HCT116 (cell line): ENCODE measurements at regions not wholly inside any gene's neighbourhood (a gene's known extent, or its start where the extent isn't known, plus 50 kb on each side); places are given as distances from the start of the nearest gene placed in this dataset.

ENCODE experiments used
- ATAC-seq: fragments of 200-7000 bp; cut with Tn5 transposase; 2 replicates; pipeline ENCODE4 v1.9.1; 2020; ENCODE audit warnings: mild to moderate bottlenecking, moderate library complexity
- BruUV-seq: library from RNA; stranded (reverse); fragments of 400-500 nt; replicated peaks from 2 replicates; lab custom pipeline; 2021; lab: Mats Ljungman, UMichigan
- CTCF ChIA-PET: fragments of 300-600 bp; sonication (Branson Sonifier 250); formaldehyde crosslinking; loops from one replicate; lab custom pipeline; 2021; ENCODE audit warnings: antibody characterized with exemption; lab: Charles Lee
- POLR2A ChIA-PET: fragments of 300-600, 350-600 bp; sonication (Branson Sonifier 250); formaldehyde crosslinking; loops from one replicate; lab custom pipeline; 2021; ENCODE audit warnings: antibody characterized with exemption; lab: Charles Lee
- RAD21 ChIA-PET, 2 experiments: fragments of 300-600 bp; sonication (Branson Sonifier 250); formaldehyde crosslinking; loops; one replicate each; lab custom pipeline; 2023; ENCODE audit warnings: low total read pairs in 2 of 2; ENCODE audit not compliant: uncharacterized antibody in 2 of 2, unreplicated experiment in 2 of 2, low non-redundant PET in 1 of 2; lab: Charles Lee
- DNase-seq: peaks from one replicate; pipeline ENCODE4 v3.0.0-alpha.2; 2010; ENCODE audit warnings: low read depth, low spot score
- H2AFZ ChIP-seq: fragments of 200-600 bp; shearing (Covaris generic), sonication (generic); 2 replicates; pipeline ENCODE4 v1.6.1; 2017; ENCODE audit warnings: low read depth, mixed run types, mixed read lengths, antibody characterized with exemption, low read length; ENCODE audit not compliant: poor library complexity, severe bottlenecking
- H3K27ac ChIP-seq: 2 replicates; pipeline ENCODE4 v1.5.1; 2012; ENCODE audit warnings: low read depth, low read length
- H3K27me3 ChIP-seq: fragments of 200-600 bp; sonication (generic); 2 replicates; pipeline ENCODE4 v1.6.1; 2016; ENCODE audit warnings: mixed run types, low read length, mixed read lengths; ENCODE audit not compliant: insufficient read depth
- H3K36me3 ChIP-seq, 2 experiments: fragments of 200-500 bp in 1 of 2; fragments of 200-600 bp in 1 of 2; sonication (Bioruptor generic) in 1 of 2; sonication (generic) in 1 of 2; 2 replicates each; pipeline versions ENCODE4 v1.5.1 to v1.6.1; 2014 to 2016; ENCODE audit warnings: low read length in 2 of 2, inconsistent platforms in 1 of 2, mixed read lengths in 1 of 2, mixed run types in 1 of 2; ENCODE audit not compliant: insufficient read depth in 2 of 2, control insufficient read depth in 1 of 2
- H3K4me1 ChIP-seq, 2 experiments: fragments of 200-600 bp in 1 of 2; sonication (generic) in 1 of 2; 2 replicates each; pipeline versions ENCODE4 v1.5.1 to v1.6.1; 2012 to 2017; ENCODE audit warnings: low read length in 2 of 2, inconsistent platforms in 1 of 2, mild to moderate bottlenecking in 1 of 2, mixed read lengths in 1 of 2, mixed run types in 1 of 2, moderate library complexity in 1 of 2; ENCODE audit not compliant: insufficient read depth in 2 of 2, control insufficient read depth in 1 of 2
- H3K4me2 ChIP-seq: fragments of 200-600 bp; sonication (generic); 2 replicates; pipeline ENCODE4 v1.6.1; 2017; ENCODE audit warnings: mixed run types, low read length, mixed read lengths
- H3K4me3 ChIP-seq, 2 experiments: fragments of 200-600 bp in 1 of 2; sonication (generic) in 1 of 2; replicated peaks in 1 of 2; 2 replicates each; pipeline ENCODE4 v1.5.1; 2011 to 2016; ENCODE audit warnings: low read length in 2 of 2, control low read depth in 1 of 2, low read depth in 1 of 2, mild to moderate bottlenecking in 1 of 2, mixed read lengths in 1 of 2, mixed run types in 1 of 2
- H3K79me2 ChIP-seq: fragments of 200-600 bp; sonication (generic); 2 replicates; pipeline ENCODE4 v1.6.1; 2017; ENCODE audit warnings: mild to moderate bottlenecking, mixed run types, low read length, moderate library complexity, mixed read lengths; ENCODE audit not compliant: insufficient read depth
- H3K9ac ChIP-seq: fragments of 200-600 bp; sonication (generic); 2 replicates; pipeline ENCODE4 v1.6.1; 2016; ENCODE audit warnings: low read length, mixed read lengths
- H3K9me2 ChIP-seq: fragments of 200-600 bp; sonication (generic), shearing (Covaris generic); 2 replicates; pipeline ENCODE4 v1.6.1; 2017; ENCODE audit warnings: mixed run types, mild to moderate bottlenecking, moderate library complexity; ENCODE audit not compliant: insufficient read depth
- H3K9me3 ChIP-seq, 2 experiments: fragments of 200-500 bp in 1 of 2; fragments of 200-600 bp in 1 of 2; sonication (Bioruptor generic) in 1 of 2; sonication (generic) in 1 of 2; 2 replicates each; pipeline ENCODE4 v1.6.1; 2014 to 2017; ENCODE audit warnings: low read length in 2 of 2, mixed read lengths in 2 of 2, inconsistent platforms in 1 of 2, low read depth in 1 of 2, mild to moderate bottlenecking in 1 of 2, mixed run types in 1 of 2, moderate library complexity in 1 of 2; ENCODE audit not compliant: control insufficient read depth in 1 of 2, insufficient read depth in 1 of 2
- H4K20me1 ChIP-seq: fragments of 200-600 bp; sonication (generic), shearing (Covaris generic); 2 replicates; pipeline ENCODE4 v1.6.1; 2017; ENCODE audit warnings: mixed run types, mild to moderate bottlenecking, moderate library complexity; ENCODE audit not compliant: insufficient read depth
- CBX3 ChIP-seq: IDR thresholded peaks from 2 replicates; pipeline ENCODE4 v1.6.1; 2012; ENCODE audit warnings: low read depth
- CEBPB ChIP-seq: IDR thresholded peaks from 2 replicates; pipeline ENCODE4 v1.6.1; 2012; ENCODE audit warnings: low read depth
- EGR1 ChIP-seq: IDR thresholded peaks from 2 replicates; pipeline ENCODE4 v1.6.1; 2012; ENCODE audit warnings: low read depth
- ELF1 ChIP-seq: IDR thresholded peaks from 2 replicates; pipeline ENCODE4 v1.6.1; 2012; ENCODE audit warnings: low read depth, borderline replicate concordance
- POLR2A ChIP-seq: IDR thresholded peaks from 2 replicates; pipeline ENCODE4 v1.7.0; 2011; ENCODE audit warnings: borderline replicate concordance; ENCODE audit not compliant: insufficient read depth, insufficient read length; ENCODE audit errors: extremely low read depth
- POLR2AphosphoS5 ChIP-seq: IDR thresholded peaks from 2 replicates; pipeline ENCODE4 v1.6.1; 2011; ENCODE audit warnings: mild to moderate bottlenecking, low read depth, low read length, moderate library complexity
- SIN3A ChIP-seq: IDR thresholded peaks from 2 replicates; pipeline ENCODE4 v1.6.1; 2012; ENCODE audit warnings: low read depth
- SP1 ChIP-seq: IDR thresholded peaks from 2 replicates; pipeline ENCODE4 v1.6.1; 2012; ENCODE audit warnings: low read depth
- YY1 ChIP-seq: IDR thresholded peaks from 2 replicates; pipeline ENCODE4 v1.6.1; 2011; ENCODE audit warnings: low read length, low read depth, moderate library complexity, mild to moderate bottlenecking; ENCODE audit not compliant: insufficient replicate concordance; ENCODE audit errors: extremely low read depth
- intact Hi-C: fragments of 100-400 bp; cut with micrococcal nuclease; formaldehyde crosslinking; loops from 2 replicates; pipeline ENCODE4 v1.10.0; 2022
- TF ChIP-seq, protein P1 (sequence below): IDR thresholded peaks from 2 replicates; pipeline ENCODE4 v1.6.1; 2011; ENCODE audit warnings: mild to moderate bottlenecking, low read length, moderate library complexity; ENCODE audit not compliant: insufficient replicate concordance; ENCODE audit errors: extremely low read depth
- TF ChIP-seq, protein P2 (sequence below), 3 experiments: fragments of 200-600 bp in 1 of 3; sonication (generic) in 1 of 3; IDR thresholded peaks in 2 of 3; conservative IDR thresholded peaks in 1 of 3; 2 replicates each; pipeline ENCODE4 v1.5.1; 2012 to 2017; ENCODE audit warnings: low read depth in 2 of 3, low read length in 2 of 3, antibody characterized with exemption in 1 of 3, borderline replicate concordance in 1 of 3, control low read depth in 1 of 3, mild to moderate bottlenecking in 1 of 3, mixed read lengths in 1 of 3, mixed run types in 1 of 3, moderate library complexity in 1 of 3; ENCODE audit not compliant: insufficient read depth in 1 of 3

DNA sequence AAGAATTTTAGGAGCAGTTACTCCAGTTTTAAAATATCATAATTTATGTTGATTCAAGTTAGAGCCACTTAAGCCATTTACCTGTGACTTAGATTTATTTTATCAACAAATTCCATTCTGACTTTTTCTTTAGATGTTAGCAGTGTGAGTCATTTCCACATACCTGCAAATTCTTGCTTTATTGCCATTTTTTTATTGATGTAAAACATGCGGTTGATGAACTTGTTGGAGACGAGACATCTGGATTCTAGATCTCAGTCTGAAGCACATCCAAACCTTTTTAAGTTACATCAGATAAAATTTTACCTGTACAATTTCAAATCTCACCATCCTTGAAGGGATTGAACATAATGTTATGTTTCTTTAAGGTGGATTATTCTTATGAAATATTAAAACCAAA lies 240.9 kb downstream of the IRX1 start:
- H3K4me3 ChIP-seq: no peak overlapping the region
- ChIA-PET CTCF (no interaction called here), POLR2A (no interaction called here), RAD21 (no interaction called here)
- no peak overlapping the region for H2AFZ ChIP-seq
- H3K4me1 ChIP-seq: no peaks in the 10 kb centered on the region
- DNase-seq (no peak), ATAC-seq (no peak)
- no peaks in the 10 kb centered on the region for H3K36me3 ChIP-seq
- H3K27me3 ChIP-seq: no peaks in the 10 kb centered on the region
- H3K9ac ChIP-seq: no peak overlapping the region
- H4K20me1 ChIP-seq: no peaks in the 10 kb centered on the region
- no peaks in the 10 kb centered on the region for H3K9me2 ChIP-seq
- H3K79me2 ChIP-seq: no peaks in the 10 kb centered on the region
- TF ChIP-seq SIN3A (no peak), POLR2A (no peak), CBX3 (no peak)
- TF ChIP-seq, protein P1, sequence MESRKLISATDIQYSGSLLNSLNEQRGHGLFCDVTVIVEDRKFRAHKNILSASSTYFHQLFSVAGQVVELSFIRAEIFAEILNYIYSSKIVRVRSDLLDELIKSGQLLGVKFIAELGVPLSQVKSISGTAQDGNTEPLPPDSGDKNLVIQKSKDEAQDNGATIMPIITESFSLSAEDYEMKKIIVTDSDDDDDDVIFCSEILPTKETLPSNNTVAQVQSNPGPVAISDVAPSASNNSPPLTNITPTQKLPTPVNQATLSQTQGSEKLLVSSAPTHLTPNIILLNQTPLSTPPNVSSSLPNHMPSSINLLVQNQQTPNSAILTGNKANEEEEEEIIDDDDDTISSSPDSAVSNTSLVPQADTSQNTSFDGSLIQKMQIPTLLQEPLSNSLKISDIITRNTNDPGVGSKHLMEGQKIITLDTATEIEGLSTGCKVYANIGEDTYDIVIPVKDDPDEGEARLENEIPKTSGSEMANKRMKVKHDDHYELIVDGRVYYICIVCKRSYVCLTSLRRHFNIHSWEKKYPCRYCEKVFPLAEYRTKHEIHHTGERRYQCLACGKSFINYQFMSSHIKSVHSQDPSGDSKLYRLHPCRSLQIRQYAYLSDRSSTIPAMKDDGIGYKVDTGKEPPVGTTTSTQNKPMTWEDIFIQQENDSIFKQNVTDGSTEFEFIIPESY: no peak
- intact Hi-C loops: no loop called here
- no TSS peak for BruUV-seq
- no peak overlapping the region for H3K4me2 ChIP-seq
- H3K27ac ChIP-seq: no peak overlapping the region
- H3K9me3 ChIP-seq: peaks cover 8 to 27% of the 10 kb centered on the region in 2 experiments; a peak in 2 of 4 replicates

DNA sequence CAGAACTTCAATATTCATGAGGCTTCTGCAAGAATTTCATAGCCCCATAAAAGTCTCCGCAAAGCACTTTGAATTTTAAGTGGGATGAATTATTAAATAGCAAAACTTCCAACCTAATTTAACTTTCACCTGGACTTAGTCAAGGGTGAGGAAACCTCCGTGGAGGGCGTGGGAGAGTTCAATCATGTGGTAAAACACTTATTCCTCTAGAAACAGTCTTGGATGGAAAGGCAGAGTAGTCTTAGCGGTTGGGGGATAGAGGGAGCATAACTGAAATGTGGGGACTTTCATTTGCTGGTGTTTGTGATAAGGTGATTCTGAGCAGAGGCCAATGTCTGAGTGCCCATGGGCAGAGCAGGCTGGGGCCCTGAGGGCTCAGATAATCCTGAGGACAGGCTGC lies 241.9 kb downstream of the IRX1 start:
- ChIA-PET CTCF (no interaction called here), RAD21 (no interaction called here), POLR2A (no interaction called here)
- H3K9ac ChIP-seq: no peak overlapping the region
- BruUV-seq: no TSS peak
- TF ChIP-seq YY1: no peak
- TF ChIP-seq CEBPB: no peak
- no peak for TF ChIP-seq SP1
- TF ChIP-seq, protein P2, sequence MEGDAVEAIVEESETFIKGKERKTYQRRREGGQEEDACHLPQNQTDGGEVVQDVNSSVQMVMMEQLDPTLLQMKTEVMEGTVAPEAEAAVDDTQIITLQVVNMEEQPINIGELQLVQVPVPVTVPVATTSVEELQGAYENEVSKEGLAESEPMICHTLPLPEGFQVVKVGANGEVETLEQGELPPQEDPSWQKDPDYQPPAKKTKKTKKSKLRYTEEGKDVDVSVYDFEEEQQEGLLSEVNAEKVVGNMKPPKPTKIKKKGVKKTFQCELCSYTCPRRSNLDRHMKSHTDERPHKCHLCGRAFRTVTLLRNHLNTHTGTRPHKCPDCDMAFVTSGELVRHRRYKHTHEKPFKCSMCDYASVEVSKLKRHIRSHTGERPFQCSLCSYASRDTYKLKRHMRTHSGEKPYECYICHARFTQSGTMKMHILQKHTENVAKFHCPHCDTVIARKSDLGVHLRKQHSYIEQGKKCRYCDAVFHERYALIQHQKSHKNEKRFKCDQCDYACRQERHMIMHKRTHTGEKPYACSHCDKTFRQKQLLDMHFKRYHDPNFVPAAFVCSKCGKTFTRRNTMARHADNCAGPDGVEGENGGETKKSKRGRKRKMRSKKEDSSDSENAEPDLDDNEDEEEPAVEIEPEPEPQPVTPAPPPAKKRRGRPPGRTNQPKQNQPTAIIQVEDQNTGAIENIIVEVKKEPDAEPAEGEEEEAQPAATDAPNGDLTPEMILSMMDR (IDR thresholded peaks at IDR 0.05 in 2 of 3, conservative IDR thresholded peaks at IDR 0.05 in 1 of 3; ENCODE audit: borderline replicate concordance in 1 of 3, insufficient read depth in 1 of 3, low read depth in 2 of 3, low read length in 2 of 3): no peak
- no peak for TF ChIP-seq POLR2AphosphoS5
- TF ChIP-seq, protein P1: no peak
- no peak for TF ChIP-seq EGR1
- no peak for TF ChIP-seq ELF1
- H3K27ac ChIP-seq: no peak overlapping the region
- intact Hi-C loops: no loop called here
- no peak overlapping the region for H2AFZ ChIP-seq
- no peaks in the 10 kb centered on the region for H3K9me2 ChIP-seq
- no peak overlapping the region for H3K4me2 ChIP-seq
- H3K9me3 ChIP-seq: peaks cover 8 to 27% of the 10 kb centered on the region in 2 experiments; a peak in 2 of 4 replicates
- no peak for ATAC-seq
- no peak for DNase-seq
- no peaks in the 10 kb centered on the region for H3K27me3 ChIP-seq
- no peak overlapping the region for H3K4me3 ChIP-seq
- no peaks in the 10 kb centered on the region for H4K20me1 ChIP-seq
- no peaks in the 10 kb centered on the region for H3K4me1 ChIP-seq
- no peaks in the 10 kb centered on the region for H3K79me2 ChIP-seq
- H3K36me3 ChIP-seq: no peaks in the 10 kb centered on the region
